Uterus (tissue), 2 donors: ENCODE measurements at regions not wholly inside any gene's neighbourhood (a gene's known extent, or its start where the extent isn't known, plus 50 kb on each side); places are given as distances from the start of the nearest gene placed in this dataset.
"Not testable (repeated sequence)": the region's sequence is repeated elsewhere in the genome, so short reads cannot be mapped to it uniquely, and the experiment has no call there.

Source experiments
- POLR2A ChIP-seq, 2 donors: fragments of 450-650 bp; IDR thresholded peaks; one replicate each; pipeline ENCODE4 v1.6.1; 2016; ENCODE audit warnings: antibody characterized with exemption in 2 of 2, mild to moderate bottlenecking in 1 of 2, moderate library complexity in 1 of 2
- TF ChIP-seq, protein P1 (sequence below), 4 experiments: fragments of 200-600 bp in 2 of 4; fragments of 450-650 bp in 2 of 4; sonication (generic) in 2 of 4; IDR thresholded peaks; one replicate each; pipeline ENCODE4 v1.5.1; 2016 to 2019; ENCODE audit warnings: antibody characterized with exemption in 4 of 4, mild to moderate bottlenecking in 2 of 4, moderate library complexity in 1 of 4

DNA sequence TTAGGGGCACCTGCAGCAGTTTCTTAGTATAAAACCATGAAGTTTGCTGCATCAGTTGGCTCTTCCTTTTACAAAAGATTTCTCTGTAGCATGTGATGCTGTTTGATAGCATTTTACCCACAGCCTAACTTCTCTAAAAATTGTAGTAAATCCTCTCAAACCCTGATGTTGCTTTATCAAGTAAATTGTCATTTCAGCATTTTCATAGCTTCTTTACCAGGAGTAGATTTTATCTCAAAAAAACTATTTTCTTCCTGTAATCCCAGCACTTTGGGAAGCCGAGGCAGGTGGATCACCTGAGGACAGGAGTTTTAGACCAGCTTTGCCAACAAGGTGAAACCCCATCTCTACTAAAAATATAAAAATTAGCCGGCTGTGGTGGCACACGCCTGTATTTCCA, 144.5 kb upstream of the FOLH1 start:
- TF ChIP-seq, protein P1, sequence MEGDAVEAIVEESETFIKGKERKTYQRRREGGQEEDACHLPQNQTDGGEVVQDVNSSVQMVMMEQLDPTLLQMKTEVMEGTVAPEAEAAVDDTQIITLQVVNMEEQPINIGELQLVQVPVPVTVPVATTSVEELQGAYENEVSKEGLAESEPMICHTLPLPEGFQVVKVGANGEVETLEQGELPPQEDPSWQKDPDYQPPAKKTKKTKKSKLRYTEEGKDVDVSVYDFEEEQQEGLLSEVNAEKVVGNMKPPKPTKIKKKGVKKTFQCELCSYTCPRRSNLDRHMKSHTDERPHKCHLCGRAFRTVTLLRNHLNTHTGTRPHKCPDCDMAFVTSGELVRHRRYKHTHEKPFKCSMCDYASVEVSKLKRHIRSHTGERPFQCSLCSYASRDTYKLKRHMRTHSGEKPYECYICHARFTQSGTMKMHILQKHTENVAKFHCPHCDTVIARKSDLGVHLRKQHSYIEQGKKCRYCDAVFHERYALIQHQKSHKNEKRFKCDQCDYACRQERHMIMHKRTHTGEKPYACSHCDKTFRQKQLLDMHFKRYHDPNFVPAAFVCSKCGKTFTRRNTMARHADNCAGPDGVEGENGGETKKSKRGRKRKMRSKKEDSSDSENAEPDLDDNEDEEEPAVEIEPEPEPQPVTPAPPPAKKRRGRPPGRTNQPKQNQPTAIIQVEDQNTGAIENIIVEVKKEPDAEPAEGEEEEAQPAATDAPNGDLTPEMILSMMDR (IDR thresholded peaks at IDR 0.05) = not testable (repeated sequence)
- TF ChIP-seq POLR2A (IDR thresholded peaks at IDR 0.05) = not testable (repeated sequence)
